ENCODE measurements at regions not wholly inside any gene's neighbourhood (a gene's known extent, or its start where the extent isn't known, plus 50 kb on each side); places are given as distances from the start of the nearest gene placed in this dataset.

DNA sequence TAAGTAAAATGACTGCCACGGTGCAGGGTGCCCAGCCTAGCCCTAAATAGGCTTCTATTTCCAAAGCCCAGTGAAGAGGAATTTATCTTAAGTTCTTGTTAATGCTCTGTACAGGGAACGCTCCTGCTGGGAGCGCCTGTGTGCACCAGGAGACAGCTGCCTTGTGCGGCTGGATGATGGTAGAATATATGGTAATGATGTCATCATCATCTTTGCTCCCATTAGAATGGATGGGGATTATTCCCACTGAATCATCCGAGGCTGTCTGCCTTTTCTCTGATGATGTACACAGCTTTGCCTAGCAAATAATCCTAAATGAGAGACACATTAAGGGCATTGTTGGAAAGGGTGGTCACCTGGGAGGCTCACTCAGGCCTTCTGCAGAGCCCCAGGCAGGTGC lies 928.1 kb downstream of the CCSER2 start:
- no peak for DNase-seq

- DNase-seq = no peak
Measured at GRCh38 chr10:85259908-85260307, 931.5 kb downstream of the CCSER2 start.

GRCh38 chr10:85262992-85263391 lies 934.6 kb downstream of the CCSER2 start:
- DNase-seq = no peak

- no peak for DNase-seq
Measured at GRCh38 chr10:85265121-85265520, 936.7 kb downstream of the CCSER2 start.

- no peak for DNase-seq
Measured at GRCh38 chr10:85266808-85267207, 938.4 kb downstream of the CCSER2 start.

- no peak for DNase-seq
Measured at GRCh38 chr10:85280014-85280413, 951.6 kb downstream of the CCSER2 start.

DNA sequence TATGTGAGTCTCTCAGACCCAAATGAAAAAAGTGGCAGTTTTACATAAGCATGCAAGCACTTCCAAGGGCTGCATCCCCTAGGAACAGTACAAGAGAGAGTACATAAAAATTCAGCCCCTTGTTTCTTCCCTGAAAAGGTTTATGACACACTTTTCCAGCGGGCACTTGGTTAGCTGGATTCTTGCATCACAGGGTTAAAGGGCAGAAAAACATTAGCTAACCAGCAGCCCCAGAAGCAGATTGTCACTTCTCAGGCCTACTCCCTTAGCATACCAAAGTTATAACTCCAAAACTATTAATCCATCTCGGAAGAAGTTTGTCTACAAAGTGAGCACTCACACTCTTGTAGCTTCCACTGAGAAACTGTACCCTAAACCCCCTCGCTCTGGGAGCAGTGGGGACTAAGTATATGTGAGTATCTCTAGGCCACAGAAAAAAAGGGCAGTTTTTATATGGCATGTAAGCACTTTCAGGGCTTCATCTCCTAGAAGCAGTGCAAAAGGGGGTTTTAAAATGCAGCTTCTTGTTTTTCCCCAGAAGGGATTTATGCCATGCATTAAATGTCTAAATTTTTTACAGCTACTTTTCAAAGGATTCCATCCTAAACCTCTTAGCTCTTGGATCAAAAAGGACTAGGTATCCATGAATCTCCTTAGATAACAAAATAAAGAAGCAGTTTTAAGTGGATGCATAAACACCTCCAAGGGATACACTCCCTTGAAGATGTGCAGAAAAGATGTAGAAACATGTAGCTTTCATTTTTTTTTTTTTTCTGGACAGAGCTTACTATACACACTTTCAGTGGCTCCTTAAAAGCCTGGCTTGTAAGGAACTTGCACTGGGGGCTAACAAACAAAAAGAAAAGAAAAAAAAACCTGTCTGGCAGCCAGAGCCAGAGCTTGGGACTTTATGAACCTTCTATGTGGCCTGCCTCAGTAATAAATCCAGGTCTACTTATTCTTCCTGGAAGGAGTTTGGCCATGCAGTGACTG lies 956.7 kb downstream of the CCSER2 start:
- DNase-seq = no peak

DNA sequence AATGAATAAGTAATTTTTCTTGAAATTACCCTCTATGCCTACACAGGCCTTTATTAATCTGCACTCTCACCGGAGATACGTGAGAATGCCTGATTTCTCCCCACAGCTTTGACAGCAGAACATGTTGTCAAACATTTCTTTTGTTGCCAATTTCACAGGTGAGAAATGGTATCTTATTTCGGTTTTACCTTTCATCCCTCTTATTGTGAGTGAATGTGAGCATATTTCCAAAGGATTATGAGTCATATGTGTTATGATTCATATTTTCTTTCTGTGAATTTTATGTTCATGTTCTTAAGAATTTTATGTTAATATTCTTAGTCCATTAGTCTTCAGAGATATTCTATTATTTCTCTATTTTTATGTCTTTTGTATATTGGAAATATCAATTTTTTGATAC lies 965.1 kb downstream of the CCSER2 start:
- DNase-seq = no peak

DNA sequence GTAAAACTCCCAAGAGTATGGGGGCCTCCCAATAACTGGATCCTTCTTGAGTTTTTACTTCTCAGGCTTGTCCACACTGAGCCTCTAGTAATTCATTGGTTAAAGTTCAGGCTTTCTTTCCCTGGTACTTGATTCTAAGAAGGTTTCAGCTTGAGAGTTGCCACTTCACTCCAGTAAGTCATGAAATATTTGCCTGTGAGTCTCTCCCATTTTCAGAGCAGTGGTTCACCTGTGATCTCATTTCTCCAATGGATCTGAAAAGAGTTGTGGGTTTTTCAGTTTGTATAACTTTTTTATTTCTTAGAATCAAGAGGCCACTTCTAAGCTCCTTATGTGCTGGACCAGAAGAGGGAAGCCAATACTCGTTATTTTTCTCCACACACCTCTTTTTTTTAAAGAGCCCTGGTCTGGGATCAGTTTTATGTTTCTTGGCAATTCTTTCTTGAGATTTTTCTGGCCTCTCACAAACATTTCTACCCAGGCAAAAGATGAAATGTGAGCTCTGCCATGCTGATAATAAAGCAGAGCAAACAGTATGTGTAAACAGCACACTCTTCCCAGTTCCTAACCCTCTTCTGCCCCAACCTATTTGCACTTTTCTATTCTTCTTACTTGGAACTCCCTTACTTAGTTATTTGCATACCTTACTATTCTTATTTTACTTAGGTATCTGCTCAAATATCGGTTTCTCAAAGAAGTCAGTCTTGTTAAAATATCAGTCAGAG lies 983.4 kb downstream of the CCSER2 start:
- DNase-seq = no peak

DNA sequence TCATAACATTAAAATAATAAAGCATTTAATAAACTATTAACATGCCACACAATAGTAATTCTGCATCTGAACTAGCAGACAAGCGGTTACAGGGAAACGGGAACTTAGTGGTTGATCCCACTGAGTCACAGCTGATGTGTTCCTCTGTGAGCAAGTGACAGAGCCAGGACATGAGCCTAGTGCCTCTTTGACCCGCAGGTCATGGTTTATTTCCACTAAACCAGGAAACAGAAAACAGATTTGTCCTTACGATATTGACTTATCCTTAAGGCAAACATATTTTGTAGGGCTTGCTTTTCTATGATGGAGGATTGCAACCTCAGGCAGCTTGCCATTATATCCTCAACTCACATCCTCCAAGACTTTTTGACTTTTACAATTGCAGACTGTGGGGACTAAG lies 987.3 kb downstream of the CCSER2 start:
- DNase-seq = no peak

DNA sequence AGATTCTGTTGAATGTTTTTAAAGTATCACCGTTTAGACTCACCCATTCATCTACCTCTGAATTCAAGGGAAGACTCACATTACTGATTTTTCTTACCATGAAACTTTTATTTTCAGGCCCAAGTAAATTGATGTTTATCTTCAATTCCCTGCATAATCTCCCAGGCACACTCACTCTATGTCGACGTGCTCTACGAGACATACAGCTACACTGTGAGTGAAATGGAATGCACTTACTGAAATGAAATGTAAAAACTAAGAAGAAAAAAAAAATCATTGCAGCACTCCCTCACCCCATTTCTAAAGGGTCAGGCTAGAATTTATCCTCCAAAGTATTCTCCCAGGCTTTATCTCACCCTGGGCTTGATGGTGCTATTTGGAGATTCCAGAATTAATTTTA lies 987.9 kb downstream of the CCSER2 start:
- DNase-seq = no peak

DNA sequence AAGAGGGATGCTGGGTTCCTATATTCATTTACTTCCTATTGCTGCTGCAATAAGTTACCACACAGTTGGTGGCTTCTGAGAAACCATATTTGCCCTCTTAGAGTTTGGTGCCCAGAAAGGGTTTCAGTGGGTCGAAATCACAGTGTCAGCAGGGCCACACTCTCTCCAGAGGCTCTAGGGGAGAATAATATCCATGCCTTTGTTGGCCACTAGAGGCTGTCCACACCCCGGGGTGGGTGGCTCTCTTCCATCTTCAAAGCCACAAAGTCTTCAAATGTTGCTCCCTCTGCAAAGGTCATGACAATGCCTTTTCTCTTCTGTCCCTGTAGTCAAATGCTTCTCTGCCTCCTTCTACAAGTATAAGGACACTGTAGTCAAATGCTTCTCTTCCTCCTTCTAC lies 989.4 kb downstream of the CCSER2 start:
- DNase-seq = no peak

- no peak for DNase-seq
Measured at GRCh38 chr10:85318809-85319807, 990.7 kb downstream of the CCSER2 start.

GRCh38 chr10:85319826-85320225 lies 991.4 kb downstream of the CCSER2 start:
- DNase-seq = no peak

GRCh38 chr10:85333594-85333993 lies 1005.2 kb downstream of the CCSER2 start:
- DNase-seq = no peak

DNA sequence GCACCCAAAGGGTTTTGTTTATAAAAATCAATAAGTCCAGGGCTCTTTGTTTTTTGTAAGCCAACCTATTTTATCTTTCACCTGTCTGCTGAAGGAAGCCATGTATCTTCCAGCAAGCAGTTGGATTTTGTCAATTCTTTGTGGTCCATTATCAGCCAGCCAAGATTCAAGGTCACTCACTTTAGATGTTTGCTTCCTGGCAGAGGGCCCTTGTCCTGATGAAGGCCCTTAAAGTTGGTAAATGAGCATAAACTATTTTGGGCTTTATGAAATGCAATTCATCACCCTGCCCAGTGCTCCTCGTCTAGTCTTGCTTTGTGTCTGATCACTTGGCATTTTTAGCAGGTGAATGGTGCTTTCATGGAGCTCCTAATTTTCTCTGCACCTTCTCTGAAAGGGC lies 1004.2 kb downstream of the GRID1 start:
- DNase-seq = no peak

DNA sequence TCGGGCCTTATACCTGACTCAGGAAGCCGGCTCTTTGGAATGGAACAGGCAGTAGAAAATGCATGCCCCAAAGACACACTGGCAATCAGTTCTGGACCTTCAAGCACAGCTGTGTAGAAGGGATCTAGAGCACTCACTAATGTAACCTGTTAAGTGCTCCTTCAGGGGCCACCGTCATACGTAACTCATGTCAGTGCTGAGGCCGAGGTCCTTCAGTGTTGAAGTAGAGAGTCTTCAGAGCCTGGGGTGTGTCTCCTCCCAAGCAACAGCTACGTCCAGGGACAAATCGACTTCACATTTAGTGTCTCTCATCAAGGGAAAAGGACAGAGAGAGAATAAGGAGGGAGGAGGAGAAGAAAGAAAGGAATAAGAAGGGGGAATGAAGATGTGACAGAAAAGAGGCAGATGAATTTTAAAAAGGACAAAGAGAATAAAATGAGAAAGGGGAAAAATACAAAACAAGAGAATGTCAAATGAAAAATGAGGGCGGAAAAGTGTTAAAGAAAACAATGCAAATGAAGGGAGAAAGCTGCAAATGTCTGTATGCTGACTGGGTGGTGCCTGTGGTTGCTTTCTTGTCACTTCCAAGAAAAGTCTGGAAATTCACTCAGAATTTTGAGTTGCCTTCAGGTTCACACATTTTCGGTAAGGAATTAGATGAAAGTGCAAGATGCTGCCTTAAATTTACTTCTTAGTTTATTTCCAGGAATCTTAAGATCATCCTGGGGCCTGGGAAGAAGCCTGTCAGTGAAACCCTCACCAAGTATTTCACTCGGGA lies 989.4 kb downstream of the GRID1 start:
- DNase-seq = no peak

DNA sequence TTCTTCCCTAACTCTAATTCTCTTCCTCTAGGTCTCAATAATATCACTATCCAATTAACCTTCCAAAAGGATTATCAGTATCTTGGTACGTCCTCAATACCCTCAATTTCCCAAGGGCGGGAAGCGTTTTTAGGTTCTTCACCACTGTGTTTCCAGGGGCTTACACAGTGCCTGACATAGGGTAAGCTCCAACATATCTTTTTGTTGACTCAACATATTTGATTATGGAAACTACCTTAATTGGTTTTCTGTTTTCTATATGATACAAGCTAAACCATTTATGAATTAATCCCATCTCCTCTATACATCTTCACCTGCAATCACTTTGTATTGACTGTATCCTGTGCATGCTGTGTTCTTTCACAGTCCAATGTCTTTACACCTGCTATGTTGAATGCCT lies 987.3 kb downstream of the GRID1 start:
- DNase-seq = no peak

DNA sequence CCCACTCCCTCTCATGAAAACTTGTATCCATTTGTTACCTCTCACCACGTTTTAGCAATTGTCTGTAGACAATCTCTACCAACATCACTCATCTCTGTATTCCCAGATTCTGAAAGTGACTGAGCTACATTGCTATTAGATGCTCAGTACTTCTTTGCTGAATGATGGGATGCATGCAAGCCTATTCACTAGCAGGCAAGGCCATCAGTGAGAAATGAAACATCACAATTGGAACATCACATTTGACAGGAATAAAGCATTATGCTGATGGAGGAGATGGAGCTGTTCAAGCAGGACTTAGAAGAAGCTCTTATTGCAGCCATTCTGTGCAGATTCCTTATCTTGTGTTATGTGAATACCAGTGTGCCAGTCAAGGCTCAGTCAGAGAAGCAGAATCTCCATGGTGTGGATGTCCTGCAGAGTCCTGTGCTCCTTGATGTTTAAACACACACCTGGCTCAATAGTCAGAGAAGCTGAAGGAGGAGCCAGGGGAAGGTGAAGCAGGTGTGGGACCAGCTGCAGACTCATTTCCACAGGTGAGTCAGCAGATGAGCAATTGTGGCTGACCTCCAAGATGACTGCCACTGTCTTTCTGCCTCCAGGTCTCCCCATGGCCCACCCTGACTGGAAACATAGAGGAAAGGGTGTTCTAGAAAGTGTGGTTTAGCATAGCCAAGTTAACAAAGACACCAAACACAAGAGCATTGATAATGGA lies 965.5 kb downstream of the GRID1 start:
- no peak for DNase-seq

- no peak for DNase-seq
Measured at GRCh38 chr10:85402541-85402940, 964.1 kb downstream of the GRID1 start.

GRCh38 chr10:85407088-85407487 lies 959.5 kb downstream of the GRID1 start:
- no peak for DNase-seq

All from activated CD4-positive, alpha-beta T cell treated with anti-CD3 and anti-CD28 coated beads, Interleukin-2, amount 50 U/mL, for 16 hours (primary cell).